HG02798 (cell line): ENCODE measurements at regions not wholly inside any gene's neighbourhood (a gene's known extent, or its start where the extent isn't known, plus 50 kb on each side); places are given as distances from the start of the nearest gene placed in this dataset.

ENCODE experiments used
- ATAC-seq: cut with Tn5 transposase; IDR thresholded peaks from one replicate; pipeline ENCODE4 v1.9.1; 2021; ENCODE audit warnings: mild to moderate bottlenecking; ENCODE audit not compliant: unreplicated experiment, poor library complexity

GRCh38 chr21:38651570-38651969 lies 153.3 kb upstream of the ERG start:
- ATAC-seq = no peak

DNA sequence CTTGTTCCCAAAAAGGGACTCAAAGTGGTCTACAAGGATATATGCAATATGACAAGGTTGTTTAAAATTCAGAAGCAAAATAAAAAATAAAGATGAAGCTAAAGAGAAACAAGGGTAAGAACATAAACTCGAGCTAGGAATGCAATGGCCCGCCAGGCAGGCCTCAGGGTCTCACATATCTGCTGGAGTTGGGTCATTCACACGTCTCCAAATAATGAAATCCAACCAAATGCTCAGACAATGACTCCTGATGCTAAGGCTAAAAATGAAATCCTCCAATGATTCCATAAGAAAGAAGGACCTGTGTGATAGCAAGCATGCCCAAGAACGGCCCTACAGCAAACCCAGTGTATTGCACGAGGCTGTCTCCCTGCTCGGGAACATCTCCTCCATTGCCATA lies 153.3 kb upstream of the ETS2 start:
- no peak for ATAC-seq

- no peak for ATAC-seq
Measured at GRCh38 chr21:38654580-38654979, 151.1 kb upstream of the ETS2 start.

GRCh38 chr21:38658511-38658910 lies 147.2 kb upstream of the ETS2 start:
- no peak for ATAC-seq

DNA sequence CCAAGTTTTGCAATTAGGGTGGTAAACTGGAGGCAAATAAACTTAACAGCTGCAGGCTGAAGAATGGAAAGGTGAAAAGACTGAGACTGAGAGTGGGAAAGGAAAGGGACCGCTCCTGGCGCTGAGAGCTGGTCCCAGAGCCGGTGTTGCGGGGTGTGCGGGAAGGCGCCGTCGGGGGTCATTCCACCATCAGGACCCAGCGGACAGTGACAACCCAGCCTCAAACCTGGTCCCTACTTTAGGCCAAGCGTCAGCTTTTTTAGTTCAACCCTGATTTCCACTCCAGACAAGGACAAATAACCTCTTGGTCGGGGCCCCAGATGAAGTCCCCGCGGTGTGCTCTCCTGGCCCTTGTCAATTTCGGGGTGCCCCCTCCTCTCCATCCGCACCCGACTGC lies 145.8 kb upstream of the ETS2 start:
- ATAC-seq = no peak

- ATAC-seq = no peak
Measured at GRCh38 chr21:38660333-38661196, 145.2 kb upstream of the ETS2 start.

DNA sequence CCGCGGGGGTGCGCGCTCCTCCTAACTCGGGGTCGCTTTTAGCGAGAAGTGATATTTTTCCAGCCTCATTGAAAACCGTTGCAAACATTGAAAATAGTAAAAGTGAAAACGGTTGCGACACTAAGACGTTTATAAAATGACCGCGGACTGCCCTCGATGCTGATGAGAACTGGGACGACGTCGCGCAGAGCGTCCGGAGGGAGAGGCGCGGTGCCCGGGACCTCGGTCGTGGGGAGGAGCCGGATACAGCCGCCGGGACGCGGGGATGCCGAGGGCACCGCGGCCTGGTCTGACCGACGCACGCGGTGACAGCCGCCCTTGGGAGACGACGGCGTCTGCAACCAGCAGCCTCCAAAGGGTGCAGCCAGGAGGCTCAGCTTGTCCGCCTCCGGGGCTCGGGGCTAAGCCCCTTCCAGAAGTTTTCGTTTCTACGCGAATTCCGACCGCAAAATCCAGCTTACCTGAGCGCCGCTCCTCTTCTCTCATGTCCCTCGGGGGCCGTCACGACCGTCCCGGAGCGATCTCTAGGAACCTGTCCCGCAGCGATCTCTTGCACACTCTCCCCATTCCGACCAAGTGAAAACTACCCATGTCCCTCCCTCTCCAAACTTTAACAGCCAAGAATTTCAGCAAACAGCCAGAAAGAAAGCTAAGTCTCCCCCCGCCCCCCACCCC lies 144.4 kb upstream of the ETS2 start:
- no peak for ATAC-seq

- no peak for ATAC-seq
Measured at GRCh38 chr21:38661889-38662568, 143.7 kb upstream of the ETS2 start.

- ATAC-seq = no peak
Measured at GRCh38 chr21:38663282-38663681, 142.4 kb upstream of the ETS2 start.

DNA sequence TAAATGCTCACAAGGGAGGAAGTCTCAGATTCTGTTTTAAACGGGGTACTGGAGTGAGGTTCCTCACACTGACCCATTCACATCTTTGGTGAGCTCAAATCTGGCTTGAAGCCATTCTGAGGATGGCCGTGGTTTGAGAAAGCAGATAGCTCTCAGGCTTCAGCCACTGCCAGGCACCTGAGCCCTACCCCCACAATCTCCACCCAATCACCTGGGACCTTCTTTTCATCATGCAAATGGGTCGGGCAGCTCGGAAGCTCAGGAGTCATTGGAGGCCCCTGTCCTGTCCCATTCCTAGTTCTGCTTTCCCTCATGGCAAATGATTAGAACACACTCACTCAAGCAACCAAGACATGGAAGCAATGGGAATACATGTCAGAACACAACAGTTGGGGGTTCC lies 141.4 kb upstream of the ETS2 start:
- ATAC-seq = no peak

DNA sequence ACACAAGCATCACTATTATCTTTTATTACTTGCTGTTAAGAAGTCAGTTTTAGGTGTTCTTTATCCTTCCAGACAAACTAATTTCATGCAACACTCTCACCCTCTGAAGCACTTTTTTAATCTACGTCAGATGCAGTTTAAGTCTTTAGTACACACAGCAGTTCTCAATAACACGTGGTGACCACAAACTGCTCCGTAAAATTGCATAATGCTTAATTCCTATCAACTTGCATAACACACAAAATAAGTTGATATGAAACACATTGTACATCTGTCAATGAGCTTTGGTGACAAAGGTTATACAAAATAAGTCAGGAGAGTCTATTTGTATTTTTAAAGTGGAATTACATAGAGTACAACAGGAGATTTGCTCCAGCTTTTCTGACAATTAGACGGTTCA lies 140.9 kb upstream of the ETS2 start:
- no peak for ATAC-seq

GRCh38 chr21:38667291-38667870 lies 138.3 kb upstream of the ETS2 start:
- no peak for ATAC-seq

- ATAC-seq = no peak
Measured at GRCh38 chr21:38668067-38668466, 137.7 kb upstream of the ETS2 start.

- ATAC-seq = no peak
Measured at GRCh38 chr21:38668541-38668940, 137.2 kb upstream of the ETS2 start.

GRCh38 chr21:38669186-38669585 lies 136.5 kb upstream of the ETS2 start:
- ATAC-seq = no peak

GRCh38 chr21:38670861-38671260 lies 134.9 kb upstream of the ETS2 start:
- no peak for ATAC-seq

DNA sequence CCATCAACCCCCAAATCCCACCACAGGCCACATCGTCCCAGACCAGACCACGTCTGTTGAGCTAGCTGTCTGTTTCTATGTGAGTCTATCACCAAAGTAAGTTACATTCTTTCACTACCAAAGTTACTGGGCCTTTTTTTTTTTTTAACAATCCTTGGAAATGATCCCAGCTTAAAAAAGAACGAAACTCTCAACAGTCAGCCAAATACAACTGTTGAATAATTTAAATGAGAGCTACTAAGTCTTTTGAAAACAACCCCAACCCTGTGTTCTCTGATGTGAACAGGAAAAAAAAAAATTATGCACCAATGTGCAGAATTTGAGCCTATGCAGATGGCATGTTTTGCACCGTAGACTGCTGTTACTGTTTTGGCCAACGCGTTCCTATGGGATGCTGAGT lies 134.0 kb upstream of the ETS2 start:
- no peak for ATAC-seq

- no peak for ATAC-seq
Measured at GRCh38 chr21:38675182-38675824, 130.4 kb upstream of the ETS2 start.

GRCh38 chr21:38678827-38679226 lies 126.9 kb upstream of the ETS2 start:
- no peak for ATAC-seq

GRCh38 chr21:38679534-38679933 lies 126.2 kb upstream of the ETS2 start:
- no peak for ATAC-seq
